ENCODE measurements at regions not wholly inside any gene's neighbourhood (a gene's known extent, or its start where the extent isn't known, plus 50 kb on each side); places are given as distances from the start of the nearest gene placed in this dataset.

DNA sequence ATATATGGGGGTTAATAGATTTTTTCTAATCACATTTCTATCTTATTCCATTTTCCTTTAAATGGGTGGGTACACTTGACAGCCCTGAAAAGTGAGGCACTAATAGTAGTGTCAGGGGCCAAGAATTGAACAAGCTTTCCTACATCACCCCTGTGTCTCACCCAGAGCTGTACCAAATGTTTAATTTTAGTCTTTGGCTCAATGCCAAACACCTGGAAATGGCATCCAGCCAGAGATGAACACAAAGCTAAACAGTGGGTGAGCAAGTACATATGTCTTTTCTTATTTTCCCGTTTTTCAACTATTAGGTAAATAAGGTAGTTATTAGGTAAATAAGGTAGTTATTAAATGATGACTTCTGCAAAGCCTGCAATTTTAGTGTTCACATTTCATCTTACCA, 276.3 kb upstream of the ERBB4 start:
- H3K36me3 ChIP-seq: no peaks in the 10 kb centered on the region
- intact Hi-C loops (cut with DNase I): no loop called here
- WGBS, 2 donors: 59 to 66% methylated on average over 1 of the region's 1 CpG

DNA sequence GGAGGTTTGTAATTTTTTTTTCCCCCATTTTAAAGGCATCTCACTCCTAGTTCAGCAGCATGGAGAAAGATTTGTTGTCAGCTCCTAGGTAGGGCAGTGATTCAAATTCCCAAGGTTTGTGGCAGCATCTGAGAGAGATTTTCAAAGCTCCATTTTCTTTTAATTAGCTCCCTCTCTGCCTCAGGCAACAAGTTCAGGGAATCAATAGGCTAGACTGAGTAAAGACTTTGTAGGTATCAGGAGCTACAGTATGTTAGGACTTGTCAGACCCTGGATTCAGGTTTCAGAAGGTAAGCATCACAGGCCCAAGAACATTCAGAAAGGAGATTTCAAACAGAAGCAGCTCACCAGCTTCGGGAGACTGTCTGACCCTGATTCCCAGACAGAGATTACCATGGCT, 273.3 kb upstream of the ERBB4 start:
- H3K4me1 ChIP-seq: no peaks in the 10 kb centered on the region
- no peak overlapping the region for H3K27ac ChIP-seq
- H3K36me3 ChIP-seq: no peaks in the 10 kb centered on the region
- H3K27me3 ChIP-seq: no peaks in the 10 kb centered on the region
- peaks cover 0 to 5% (median 0%) of the 10 kb centered on the region in 11 donors for H3K9me3 ChIP-seq
- ATAC-seq (no peak), DNase-seq (no peak)
- 66 to 71% methylated on average over 1 of the region's 1 CpG for WGBS, 2 donors
- intact Hi-C loops (cut with DNase I): no loop called here
- H3K4me3 ChIP-seq: no peak overlapping the region
- TF ChIP-seq, protein P1, sequence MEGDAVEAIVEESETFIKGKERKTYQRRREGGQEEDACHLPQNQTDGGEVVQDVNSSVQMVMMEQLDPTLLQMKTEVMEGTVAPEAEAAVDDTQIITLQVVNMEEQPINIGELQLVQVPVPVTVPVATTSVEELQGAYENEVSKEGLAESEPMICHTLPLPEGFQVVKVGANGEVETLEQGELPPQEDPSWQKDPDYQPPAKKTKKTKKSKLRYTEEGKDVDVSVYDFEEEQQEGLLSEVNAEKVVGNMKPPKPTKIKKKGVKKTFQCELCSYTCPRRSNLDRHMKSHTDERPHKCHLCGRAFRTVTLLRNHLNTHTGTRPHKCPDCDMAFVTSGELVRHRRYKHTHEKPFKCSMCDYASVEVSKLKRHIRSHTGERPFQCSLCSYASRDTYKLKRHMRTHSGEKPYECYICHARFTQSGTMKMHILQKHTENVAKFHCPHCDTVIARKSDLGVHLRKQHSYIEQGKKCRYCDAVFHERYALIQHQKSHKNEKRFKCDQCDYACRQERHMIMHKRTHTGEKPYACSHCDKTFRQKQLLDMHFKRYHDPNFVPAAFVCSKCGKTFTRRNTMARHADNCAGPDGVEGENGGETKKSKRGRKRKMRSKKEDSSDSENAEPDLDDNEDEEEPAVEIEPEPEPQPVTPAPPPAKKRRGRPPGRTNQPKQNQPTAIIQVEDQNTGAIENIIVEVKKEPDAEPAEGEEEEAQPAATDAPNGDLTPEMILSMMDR (IDR thresholded peaks at IDR 0.05): no peak

More for the DNA sequence above, 276.3 kb upstream of the ERBB4 start:
- no peaks in the 10 kb centered on the region for H3K27me3 ChIP-seq
- no peak overlapping the region for H3K4me3 ChIP-seq
- no peak overlapping the region for H3K27ac ChIP-seq
- no peaks in the 10 kb centered on the region for H3K4me1 ChIP-seq
- TF ChIP-seq, protein P1 (IDR thresholded peaks at IDR 0.05): no peak
- DNase-seq (no peak), ATAC-seq (no peak)
- peaks cover 0 to 5% (median 0%) of the 10 kb centered on the region in 11 donors for H3K9me3 ChIP-seq

DNA sequence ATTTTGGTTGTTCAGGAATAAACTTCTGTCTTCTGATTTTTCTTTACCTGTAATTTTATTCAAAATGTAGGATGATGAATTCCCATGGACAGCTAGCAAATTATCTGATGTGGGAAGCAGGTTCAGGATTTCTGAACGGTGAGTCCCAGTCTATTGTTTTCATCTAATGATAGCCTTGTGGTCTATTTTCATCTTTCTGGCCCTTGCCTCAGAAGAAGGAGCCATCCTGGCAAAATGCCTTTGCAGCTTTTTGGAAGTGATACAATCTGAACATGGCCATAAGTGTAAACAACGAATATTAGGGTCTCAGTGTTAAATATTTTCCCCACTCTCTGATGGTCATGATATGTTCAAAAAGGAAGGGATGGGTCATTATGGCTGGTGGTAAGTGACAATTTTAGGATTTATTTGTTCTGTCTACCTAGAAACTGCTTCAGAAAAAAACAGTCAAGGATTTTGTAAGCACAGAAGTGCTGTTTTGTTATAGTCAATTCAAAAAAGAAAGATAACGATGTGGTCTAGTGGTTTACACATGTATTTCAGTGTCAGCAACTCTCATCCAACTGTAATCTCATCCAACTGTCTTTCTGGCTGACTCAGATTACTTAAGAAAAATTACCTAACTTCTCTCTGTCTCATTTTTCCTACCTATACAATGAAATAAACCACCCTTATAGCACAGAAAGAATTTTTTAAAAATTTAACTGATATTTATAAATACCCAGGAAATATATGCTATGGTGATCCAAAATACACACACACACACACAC, 272.6 kb upstream of the ERBB4 start:
- Histone ChIP-seq H3K36me3 (no peaks in the 10 kb centered on the region), H3K4me3 (no peak overlapping the region), H3K9me3 (peaks cover 0 to 5% (median 0%) of the 10 kb centered on the region in 11 donors), H3K27me3 (no peaks in the 10 kb centered on the region), H3K4me1 (no peaks in the 10 kb centered on the region), H3K27ac (no peak overlapping the region)
- ATAC-seq (no peak), DNase-seq (no peak)
- TF ChIP-seq, protein P1 (IDR thresholded peaks at IDR 0.05): no peak
- 46 to 65% methylated on average over 3 of the region's 3 CpGs for WGBS, 2 donors
- intact Hi-C loops (cut with DNase I): no loop called here

DNA sequence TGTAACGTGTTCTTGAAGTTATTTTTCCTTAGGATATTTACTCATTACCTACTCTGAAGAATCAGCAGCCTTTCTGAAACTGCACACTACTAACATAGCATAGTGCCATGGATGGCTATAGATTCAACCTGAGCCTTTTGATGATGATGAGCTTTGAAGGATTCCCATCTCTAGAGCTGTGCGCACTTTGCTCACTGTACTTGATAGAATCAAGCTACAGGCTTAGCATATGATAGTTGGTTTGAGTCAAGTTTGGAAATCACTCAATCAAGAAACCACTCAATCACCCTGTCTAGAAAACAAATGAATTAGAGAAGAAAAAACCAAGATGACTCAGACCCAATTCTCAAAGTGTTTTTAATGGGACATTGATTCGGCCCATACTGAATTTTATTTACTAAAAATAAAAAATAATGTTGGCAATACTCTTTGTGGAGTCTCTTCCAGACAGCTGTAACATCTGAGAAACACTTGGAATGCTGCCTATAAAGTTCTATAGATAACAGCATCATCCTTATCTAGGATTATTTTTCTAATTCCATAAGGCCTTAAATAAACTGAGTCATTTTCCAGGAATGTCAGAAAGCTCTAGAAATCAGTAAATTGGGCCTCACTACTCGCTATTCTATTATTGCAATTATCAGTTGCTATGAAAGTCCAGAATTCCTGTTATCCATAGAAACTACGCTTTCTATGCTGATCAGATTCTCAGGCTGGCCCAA, 259.0 kb upstream of the ERBB4 start:
- no peak for ATAC-seq
- WGBS, 2 donors: 59 to 71% methylated on average over 5 of the region's 5 CpGs
- TF ChIP-seq, protein P1 (IDR thresholded peaks at IDR 0.05): no peak
- H3K9me3 ChIP-seq: no peaks in the 10 kb centered on the region
- H3K27ac ChIP-seq: no peak overlapping the region
- DNase-seq: no peak
- no peaks in the 10 kb centered on the region for H3K36me3 ChIP-seq
- intact Hi-C loops (cut with DNase I): no loop called here
- H3K4me3 ChIP-seq: no peak overlapping the region
- H3K4me1 ChIP-seq: peaks cover 0 to 9% (median 0%) of the 10 kb centered on the region in 9 donors
- H3K27me3 ChIP-seq: no peaks in the 10 kb centered on the region
